Esophagus mucosa (tissue), 1 donor: ENCODE measurements at regions not wholly inside any gene's neighbourhood (a gene's known extent, or its start where the extent isn't known, plus 50 kb on each side); places are given as distances from the start of the nearest gene placed in this dataset.
A peak's percentile ranks its signal among the peaks of the same experiment; 100 is the strongest.
"Not testable (repeated sequence)": the region's sequence is repeated elsewhere in the genome, so short reads cannot be mapped to it uniquely, and the experiment has no call there.

ENCODE experiments used
- ATAC-seq: fragments of 200-7000 bp; cut with Tn5 transposase; one replicate; pipeline ENCODE4 v1.9.1; 2020
- donor health status: DM: yes; HTN: yes; CAD: no.

- no peak for ATAC-seq
Measured at GRCh38 chr5:97951139-97951538, 768.1 kb upstream of the RIOK2 start.

GRCh38 chr5:97955450-97955849 lies 772.4 kb upstream of the RIOK2 start:
- no peak for ATAC-seq

- no peak for ATAC-seq
Measured at GRCh38 chr5:97967292-97967691, 784.2 kb upstream of the RIOK2 start.

- ATAC-seq: no peak
Measured at GRCh38 chr5:97968346-97968745, 785.3 kb upstream of the RIOK2 start.

GRCh38 chr5:97979740-97980139 lies 793.7 kb upstream of the RGMB start:
- ATAC-seq: no peak

- no peak for ATAC-seq
Measured at GRCh38 chr5:97980291-97980690, 793.2 kb upstream of the RGMB start.

- no peak for ATAC-seq
Measured at GRCh38 chr5:97986069-97986468, 787.4 kb upstream of the RGMB start.

GRCh38 chr5:97991236-97991635 lies 782.2 kb upstream of the RGMB start:
- ATAC-seq: no peak

- no peak for ATAC-seq
Measured at GRCh38 chr5:97998941-97999340, 774.5 kb upstream of the RGMB start.

GRCh38 chr5:98004463-98004862 lies 769.0 kb upstream of the RGMB start:
- no peak for ATAC-seq

GRCh38 chr5:98016771-98017170 lies 756.7 kb upstream of the RGMB start:
- ATAC-seq: no peak

- not testable (repeated sequence) for ATAC-seq
Measured at GRCh38 chr5:98030273-98030672, 743.2 kb upstream of the RGMB start.

GRCh38 chr5:98031036-98031435 lies 742.4 kb upstream of the RGMB start:
- not testable (repeated sequence) for ATAC-seq

GRCh38 chr5:98031496-98031895 lies 742.0 kb upstream of the RGMB start:
- no peak for ATAC-seq

- no peak for ATAC-seq
Measured at GRCh38 chr5:98031926-98032325, 741.5 kb upstream of the RGMB start.

- ATAC-seq: no peak
Measured at GRCh38 chr5:98041661-98042060, 731.8 kb upstream of the RGMB start.

GRCh38 chr5:98042521-98042920 lies 730.9 kb upstream of the RGMB start:
- ATAC-seq: no peak

- ATAC-seq: no peak
Measured at GRCh38 chr5:98042961-98043360, 730.5 kb upstream of the RGMB start.

- ATAC-seq: peak; percentile 23
Measured at GRCh38 chr5:98050583-98050982, 722.9 kb upstream of the RGMB start.

GRCh38 chr5:98053170-98053569 lies 720.3 kb upstream of the RGMB start:
- ATAC-seq: no peak

- ATAC-seq: no peak
Measured at GRCh38 chr5:98060148-98060547, 713.3 kb upstream of the RGMB start.

- no peak for ATAC-seq
Measured at GRCh38 chr5:98064118-98064685, 709.3 kb upstream of the RGMB start.

GRCh38 chr5:98065261-98065909 lies 708.1 kb upstream of the RGMB start:
- no peak for ATAC-seq

- no peak for ATAC-seq
Measured at GRCh38 chr5:98066910-98067309, 706.6 kb upstream of the RGMB start.
